Central memory CD4-positive, alpha-beta T cell (primary cell): ENCODE measurements at regions not wholly inside any gene's neighbourhood (a gene's known extent, or its start where the extent isn't known, plus 50 kb on each side); places are given as distances from the start of the nearest gene placed in this dataset.

Experiments used
- DNase-seq: peaks from one replicate; pipeline ENCODE4 v3.0.0; 2022

DNA sequence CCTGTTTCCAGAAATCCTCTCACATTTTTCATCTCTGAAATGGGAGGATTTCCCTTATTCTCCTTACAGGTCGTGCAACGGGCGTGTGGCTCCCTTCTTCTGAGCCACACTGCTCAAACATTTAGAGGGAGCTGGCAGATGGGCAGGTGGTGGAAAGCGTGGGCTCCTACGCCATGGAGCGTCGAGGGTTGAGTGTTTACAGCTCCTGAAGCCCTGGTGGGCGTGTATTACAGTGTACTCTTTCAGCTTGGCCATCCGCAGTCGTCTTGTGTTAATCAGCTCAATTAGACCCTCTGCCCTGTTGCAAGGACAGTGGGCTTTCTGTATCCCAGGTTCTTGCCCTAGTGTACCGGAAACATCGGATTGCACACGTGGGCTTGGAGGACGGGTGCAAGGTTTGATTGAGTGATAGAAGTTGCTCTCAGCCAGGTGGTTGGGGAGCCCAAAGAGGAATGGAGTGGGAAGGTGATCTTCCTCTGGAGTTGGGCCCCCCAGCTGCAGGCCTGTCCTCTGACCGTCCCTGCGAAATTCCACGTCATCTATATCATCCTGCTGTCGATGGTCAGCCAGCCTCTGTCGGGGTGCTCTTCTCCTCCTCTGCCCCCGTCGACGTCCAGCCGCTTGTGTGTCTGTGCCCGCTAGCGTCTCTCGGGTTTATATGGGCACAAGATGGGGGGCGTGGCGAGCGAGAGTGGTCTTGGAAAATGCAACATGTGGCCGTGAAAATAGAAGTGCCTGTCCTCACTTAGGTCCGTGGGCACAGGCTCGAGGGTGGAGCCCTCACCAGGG, 120.3 kb upstream of the DSEL start:
- DNase-seq = no peak

GRCh38 chr18:67634631-67635338, 118.3 kb upstream of the DSEL start:
- no peak for DNase-seq

GRCh38 chr18:67633939-67634338, 117.4 kb upstream of the DSEL start:
- DNase-seq = no peak

DNA sequence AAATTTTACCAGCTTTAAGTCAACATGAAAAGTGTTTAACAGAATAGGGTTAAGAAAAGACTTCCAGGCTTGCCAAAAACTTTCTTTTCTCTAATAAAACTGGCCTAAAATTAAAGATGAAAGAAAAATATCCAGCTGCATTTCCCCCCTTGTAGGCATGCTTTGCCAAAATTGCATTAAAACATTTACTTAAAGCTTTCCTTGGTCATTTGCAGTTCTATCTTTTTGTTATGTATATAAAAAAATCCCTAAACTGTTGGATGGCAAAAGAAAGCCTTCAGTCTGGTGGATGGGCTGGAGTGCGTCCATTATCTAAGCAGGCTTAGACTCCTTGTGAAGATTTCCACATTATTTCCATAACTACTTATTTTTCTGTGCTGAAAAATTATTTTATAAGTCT, 105.4 kb upstream of the DSEL start:
- DNase-seq = no peak

DNA sequence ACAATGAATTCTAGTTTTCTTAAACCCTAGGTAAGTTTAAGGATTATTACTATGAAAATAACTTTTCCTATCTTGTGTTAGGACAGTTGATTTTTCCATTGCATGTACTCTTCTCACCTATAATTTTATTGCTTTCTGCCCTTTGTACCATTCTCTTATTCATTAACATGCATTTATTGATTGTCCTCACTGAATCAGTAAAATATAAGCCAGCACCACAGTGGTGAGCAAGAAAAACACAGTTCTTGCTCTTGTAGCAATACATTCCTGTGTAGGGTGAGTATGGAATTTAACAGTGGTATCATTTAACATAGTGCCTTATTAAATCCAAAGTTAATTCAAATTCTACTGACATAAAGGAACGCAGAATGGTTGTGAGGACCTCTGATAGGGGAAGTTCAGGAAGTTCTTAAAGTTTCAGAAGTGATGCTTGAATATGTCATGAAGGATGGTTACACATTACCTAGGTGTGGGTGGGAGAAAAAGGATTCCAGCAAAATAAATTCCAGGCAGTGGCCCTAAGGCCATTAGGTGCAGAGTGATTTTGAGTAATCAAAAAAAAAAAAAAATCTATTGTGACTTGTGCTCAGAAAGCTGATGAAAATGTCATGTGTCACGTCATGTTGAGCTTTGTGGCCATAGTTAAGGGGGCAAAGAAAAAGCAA, 104.7 kb upstream of the DSEL start:
- no peak for DNase-seq

GRCh38 chr18:67618061-67618460, 101.5 kb upstream of the DSEL start:
- DNase-seq = no peak

GRCh38 chr18:67615876-67616275, 99.4 kb upstream of the DSEL start:
- DNase-seq = no peak

DNA sequence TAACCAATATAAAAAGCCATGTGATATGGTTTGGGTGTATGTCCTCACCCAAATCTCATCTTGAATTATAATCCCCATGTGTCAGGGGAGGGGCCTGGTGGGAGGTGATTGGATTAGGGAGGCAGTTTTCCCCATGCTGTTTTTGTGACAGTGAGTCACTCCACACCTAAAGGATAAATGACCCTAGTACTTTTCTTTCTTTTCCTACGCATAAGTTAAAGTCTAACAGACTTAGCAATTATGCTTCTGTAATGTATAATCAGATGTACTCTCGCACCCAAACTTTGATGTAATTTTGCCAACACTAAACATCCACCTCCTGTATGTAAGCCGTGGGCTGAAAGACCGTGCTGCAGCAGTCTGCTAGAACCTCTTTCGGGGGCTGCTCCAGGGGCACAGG, 97.2 kb upstream of the DSEL start:
- no peak for DNase-seq

DNA sequence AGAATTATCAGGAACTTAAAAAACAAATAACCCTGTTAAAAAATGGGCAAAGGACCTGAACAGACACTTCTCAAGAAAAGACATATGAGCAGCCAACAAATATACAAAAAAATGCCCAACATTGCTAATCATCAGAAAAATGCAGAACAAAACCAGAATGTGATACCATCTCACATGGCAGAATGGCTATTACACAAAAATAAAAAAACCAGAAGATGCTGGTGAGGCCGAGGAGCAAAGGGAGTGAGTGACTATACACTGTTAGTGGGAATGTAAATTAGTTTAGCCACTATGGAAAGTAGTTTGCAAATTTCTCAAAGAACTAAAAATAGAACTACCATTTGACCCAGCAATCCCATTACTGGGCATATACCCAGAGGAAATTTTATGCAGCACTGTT, 95.8 kb upstream of the DSEL start:
- DNase-seq = no peak

- no peak for DNase-seq
These were observed 92.2 kb upstream of the DSEL start for GRCh38 chr18:67608615-67609273.

- DNase-seq = no peak
These were observed 91.7 kb upstream of the DSEL start for GRCh38 chr18:67608191-67608590.

GRCh38 chr18:67600181-67601180, 84.0 kb upstream of the DSEL start:
- no peak for DNase-seq

DNA sequence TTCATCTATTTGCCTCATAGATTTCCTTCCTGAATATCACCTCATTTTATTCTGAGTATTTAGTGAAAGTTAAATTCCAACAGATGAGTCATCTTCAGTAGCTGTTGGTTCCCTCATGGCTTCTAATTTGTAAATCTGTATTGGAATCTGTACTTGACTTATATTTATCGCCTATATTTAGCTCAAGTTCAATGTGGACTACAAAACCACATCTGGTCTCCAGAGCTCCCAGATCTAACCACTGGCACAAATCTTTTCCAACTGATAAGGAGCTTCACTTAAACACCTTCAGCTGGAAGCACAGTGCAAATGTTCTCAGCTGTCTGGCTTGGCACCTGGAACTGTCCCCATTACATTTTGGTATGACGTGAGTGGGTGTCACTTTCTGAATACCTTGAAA, 82.8 kb upstream of the DSEL start:
- DNase-seq = no peak

DNA sequence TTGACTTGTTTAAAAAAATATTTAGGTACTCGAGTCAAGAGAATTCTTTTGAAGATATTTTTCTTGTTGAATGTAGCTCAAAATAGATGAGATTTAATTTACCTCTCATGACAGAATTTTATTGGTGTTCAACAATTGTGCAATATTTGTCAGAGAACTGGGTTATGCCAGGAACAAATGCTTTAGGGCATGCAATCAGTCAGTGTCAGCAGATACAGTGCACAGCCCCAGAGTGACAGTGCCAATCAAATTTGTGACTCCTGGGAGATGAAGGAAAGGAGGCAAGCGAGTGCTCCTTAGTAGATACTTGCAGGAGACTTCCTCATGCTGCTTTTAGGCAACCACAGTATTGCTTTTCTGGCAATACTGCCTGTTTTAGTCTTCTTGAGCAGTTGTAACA, 81.2 kb upstream of the DSEL start:
- no peak for DNase-seq

DNA sequence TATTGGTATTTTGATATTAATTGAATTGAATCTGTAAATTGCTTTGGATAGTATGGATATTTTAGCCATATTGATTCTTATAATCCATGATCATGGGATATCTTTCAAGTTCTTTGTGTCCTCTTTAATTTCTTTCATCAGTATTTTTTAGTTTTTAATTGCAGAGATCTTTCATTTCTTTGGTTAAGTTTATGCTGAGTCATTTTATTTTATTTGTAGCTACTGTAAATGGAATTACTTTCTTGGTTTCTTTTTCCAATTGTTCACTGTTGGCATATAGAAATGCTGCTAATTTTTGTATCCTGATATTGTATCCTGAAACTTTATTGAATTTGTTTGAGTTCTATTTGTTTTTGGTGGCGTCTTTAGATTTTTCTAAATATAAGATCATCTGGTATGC, 79.5 kb upstream of the DSEL start:
- no peak for DNase-seq

- no peak for DNase-seq
These were observed 74.1 kb upstream of the DSEL start for GRCh38 chr18:67590571-67591141.

- DNase-seq = no peak
These were observed 72.8 kb upstream of the DSEL start for GRCh38 chr18:67589325-67589724.

GRCh38 chr18:67586101-67586500, 69.6 kb upstream of the DSEL start:
- DNase-seq = no peak

GRCh38 chr18:67583621-67584020, 67.1 kb upstream of the DSEL start:
- DNase-seq = no peak

- no peak for DNase-seq
These were observed 66.0 kb upstream of the DSEL start for GRCh38 chr18:67582488-67582887.

DNA sequence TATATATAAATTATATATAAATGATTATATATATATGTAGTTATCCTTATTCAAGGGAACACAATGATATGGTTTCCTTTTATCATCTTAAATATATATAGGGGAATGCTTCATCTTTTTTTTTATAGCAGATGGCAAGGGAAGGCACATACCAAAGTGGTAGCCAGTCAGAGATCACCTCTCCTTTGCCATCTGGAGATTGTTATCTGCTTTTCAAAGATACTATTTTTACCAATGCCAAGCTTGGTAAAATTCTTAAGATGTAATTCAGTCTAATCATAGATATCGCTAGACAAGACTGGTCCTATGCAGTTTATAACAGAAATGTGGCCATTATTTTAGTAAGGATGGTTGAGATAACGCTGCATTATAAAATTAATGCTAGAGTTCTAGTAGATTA, 64.7 kb upstream of the DSEL start:
- DNase-seq = no peak

GRCh38 chr18:67577386-67577785, 60.9 kb upstream of the DSEL start:
- no peak for DNase-seq
